Aorta (tissue), 5 donors: ENCODE measurements at regions not wholly inside any gene's neighbourhood (a gene's known extent, or its start where the extent isn't known, plus 50 kb on each side); places are given as distances from the start of the nearest gene placed in this dataset.
A peak's percentile ranks its signal among the peaks of the same experiment; 100 is the strongest.

Experiments used
- ATAC-seq: fragments of 200-7000 bp; cut with Tn5 transposase; one replicate; pipeline ENCODE4 v1.9.1; 2022; ENCODE audit warnings: moderate library complexity; ENCODE audit not compliant: low FRiP score
- DNase-seq, 2 donors: peaks; one replicate each; pipeline ENCODE4 v3.0.0-alpha.2; 2020
- H3K27ac ChIP-seq, 2 donors: one replicate each; pipeline ENCODE4 v1.5.1; 2013; ENCODE audit warnings: low read length in 2 of 2, mild to moderate bottlenecking in 2 of 2, moderate library complexity in 2 of 2, control low read depth in 1 of 2, inconsistent platforms in 1 of 2, low read depth in 1 of 2
- H3K27me3 ChIP-seq, 2 donors: one replicate each; pipeline ENCODE4 v1.6.1; 2013; ENCODE audit warnings: control low read depth in 1 of 2, low read length in 1 of 2, mild to moderate bottlenecking in 1 of 2, moderate library complexity in 1 of 2; ENCODE audit not compliant: insufficient read depth in 2 of 2, control insufficient read depth in 1 of 2
- H3K36me3 ChIP-seq, 2 donors: one replicate each; pipeline ENCODE4 v1.6.1; 2013; ENCODE audit warnings: control low read depth in 1 of 2, low read length in 1 of 2, mild to moderate bottlenecking in 1 of 2; ENCODE audit not compliant: insufficient read depth in 2 of 2, control insufficient read depth in 1 of 2
- H3K4me1 ChIP-seq, 2 donors: one replicate each; pipeline ENCODE4 v1.6.1; 2013; ENCODE audit warnings: low read length in 2 of 2, control low read depth in 1 of 2, mild to moderate bottlenecking in 1 of 2, moderate library complexity in 1 of 2; ENCODE audit not compliant: insufficient read depth in 2 of 2, control insufficient read depth in 1 of 2
- H3K4me3 ChIP-seq, 2 donors: one replicate each; pipeline ENCODE4 v1.5.1; 2013; ENCODE audit warnings: low read length in 2 of 2, control low read depth in 1 of 2, mild to moderate bottlenecking in 1 of 2
- H3K9me3 ChIP-seq: one replicate; pipeline ENCODE4 v1.6.1; 2013; ENCODE audit warnings: mild to moderate bottlenecking, low read length; ENCODE audit not compliant: control insufficient read depth
- WGBS, 2 donors: extraction: QIAGEN DNeasy Blood & Tissue Kit; methylation state at CpG; one replicate each; pipeline ENCODE4 v1.1.7; 2013; 5-methylcytosine and 5-hydroxymethylcytosine counted together
- intact Hi-C, 2 donors: fragments of 100-400 bp; cut with DNase I; formaldehyde crosslinking; loops; one replicate each; pipeline versions ENCODE4 v1.14.2 to v1.15.0; 2022
- donor health status: healthy with polysubstance abuse.
- donor health status: Bipolar disorder and iron deficiency.
- donor health status: DM: no; HTN: no; CAD: no.
- donor health status: DM: no; HTN: no; CAD: no.
- donor health status: DM: yes; HTN: yes; CAD: no.

- intact Hi-C loops = loop anchor here (5.0 to 10.0 kb wide), 2 partner anchors 90 to 92 kb away; no protein-coding TSS in a partner anchor
- no peaks in the 10 kb centered on the region for H3K36me3 ChIP-seq
- DNase-seq (peak in 1 of 2 donors; percentile 70), ATAC-seq (peak; percentile 5)
- no peaks in the 10 kb centered on the region for H3K4me1 ChIP-seq
- 75 to 84% methylated on average over 14 of the region's 14 CpGs for WGBS, 2 donors
- H3K27ac ChIP-seq = no peak overlapping the region
- H3K4me3 ChIP-seq = no peak overlapping the region
- no peaks in the 10 kb centered on the region for H3K9me3 ChIP-seq
- H3K27me3 ChIP-seq = no peaks in the 10 kb centered on the region
Observed at GRCh38 chr11:69414773-69415187, 66.7 kb upstream of the LINC01488 start.

- intact Hi-C loops = loop anchor here in 1 of 2 donors (2.0 to 10.0 kb wide), 2 partner anchors 91 to 119 kb away; no protein-coding TSS in a partner anchor
- 88 to 91% methylated on average over 12 of the region's 12 CpGs for WGBS, 2 donors
- no peak overlapping the region for H3K4me3 ChIP-seq
- H3K36me3 ChIP-seq = no peaks in the 10 kb centered on the region
- no peak overlapping the region for H3K27ac ChIP-seq
- no peaks in the 10 kb centered on the region for H3K9me3 ChIP-seq
- H3K27me3 ChIP-seq = no peaks in the 10 kb centered on the region
- no peaks in the 10 kb centered on the region for H3K4me1 ChIP-seq
- ATAC-seq = no peak
- peak in 1 of 2 donors; percentile 52 for DNase-seq
Observed at GRCh38 chr11:69415411-69416142, 65.9 kb upstream of the LINC01488 start.

GRCh38 chr11:69416143-69416515, 65.3 kb upstream of the LINC01488 start:
- WGBS, 2 donors = 94 to 97% methylated on average over 14 of the region's 14 CpGs
- intact Hi-C loops = loop anchor here in 1 of 2 donors (2.0 to 10.0 kb wide), 2 partner anchors 91 to 119 kb away; no protein-coding TSS in a partner anchor
- DNase-seq (peak in 1 of 2 donors; percentile 56), ATAC-seq (peak; percentile 30)
- Histone ChIP-seq H3K27ac (peak overlapping the region in 1 of 2 donors; percentile 28), H3K9me3 (no peaks in the 10 kb centered on the region), H3K27me3 (no peaks in the 10 kb centered on the region), H3K4me1 (no peaks in the 10 kb centered on the region), H3K36me3 (no peaks in the 10 kb centered on the region), H3K4me3 (no peak overlapping the region)

GRCh38 chr11:69416762-69417698, 64.4 kb upstream of the LINC01488 start:
- intact Hi-C loops = loop anchor here in 1 of 2 donors (2.0 to 10.0 kb wide), 2 partner anchors 92 to 120 kb away; no protein-coding TSS in a partner anchor
- H3K36me3 ChIP-seq = no peaks in the 10 kb centered on the region
- H3K27ac ChIP-seq = peak overlapping the region in 1 of 2 donors; percentile 53
- no peak overlapping the region for H3K4me3 ChIP-seq
- H3K27me3 ChIP-seq = no peaks in the 10 kb centered on the region
- no peaks in the 10 kb centered on the region for H3K9me3 ChIP-seq
- peak in 1 of 2 donors; percentile 73 for DNase-seq
- ATAC-seq = no peak
- 69 to 71% methylated on average over 27 of the region's 27 CpGs for WGBS, 2 donors
- no peaks in the 10 kb centered on the region for H3K4me1 ChIP-seq

GRCh38 chr11:69417699-69418085, 63.8 kb upstream of the LINC01488 start:
- no peak overlapping the region for H3K27ac ChIP-seq
- no peaks in the 10 kb centered on the region for H3K36me3 ChIP-seq
- no peaks in the 10 kb centered on the region for H3K9me3 ChIP-seq
- H3K4me3 ChIP-seq = no peak overlapping the region
- WGBS, 2 donors = 96 to 98% methylated on average over 8 of the region's 8 CpGs
- ATAC-seq = no peak
- H3K27me3 ChIP-seq = no peaks in the 10 kb centered on the region
- peak in 1 of 2 donors; percentile 69 for DNase-seq
- intact Hi-C loops = loop anchor here in 1 of 2 donors (2.0 to 10.0 kb wide), 3 partner anchors 93 to 225 kb away; no protein-coding TSS in a partner anchor
- H3K4me1 ChIP-seq = no peaks in the 10 kb centered on the region

GRCh38 chr11:69418576-69419296, 62.7 kb upstream of the LINC01488 start:
- no peaks in the 10 kb centered on the region for H3K4me1 ChIP-seq
- H3K27ac ChIP-seq = no peak overlapping the region
- WGBS, 2 donors = 87 to 97% methylated on average over 14 of the region's 14 CpGs
- no peak overlapping the region for H3K4me3 ChIP-seq
- H3K9me3 ChIP-seq = no peaks in the 10 kb centered on the region
- H3K36me3 ChIP-seq = no peaks in the 10 kb centered on the region
- DNase-seq (peak in 1 of 2 donors; percentile 50), ATAC-seq (no peak)
- intact Hi-C loops = loop anchor here in 1 of 2 donors (2.0 to 10.0 kb wide), 2 partner anchors 94 to 224 kb away; no protein-coding TSS in a partner anchor
- no peaks in the 10 kb centered on the region for H3K27me3 ChIP-seq

GRCh38 chr11:69419662-69420395, 61.6 kb upstream of the LINC01488 start:
- peak in 1 of 2 donors; percentile 70 for DNase-seq
- Histone ChIP-seq H3K36me3 (no peaks in the 10 kb centered on the region), H3K9me3 (peaks cover under 1% of the 10 kb centered on the region), H3K27ac (no peak overlapping the region), H3K4me3 (no peak overlapping the region), H3K27me3 (no peaks in the 10 kb centered on the region), H3K4me1 (no peaks in the 10 kb centered on the region)
- 85 to 90% methylated on average over 20 of the region's 20 CpGs for WGBS, 2 donors
- intact Hi-C loops = loop anchor here in 1 of 2 donors (2.0 to 10.0 kb wide), 2 partner anchors 95 to 223 kb away; no protein-coding TSS in a partner anchor
- no peak for ATAC-seq
